T-helper 2 cell treated with Interferon-gamma antibody and Interleukin-4, amounts not matched to agents 5 μg/mL and 100 μg/mL, for 36 hours (primary cell): ENCODE measurements at regions not wholly inside any gene's neighbourhood (a gene's known extent, or its start where the extent isn't known, plus 50 kb on each side); places are given as distances from the start of the nearest gene placed in this dataset.

Experiments used
- DNase-seq: peaks from one replicate; pipeline ENCODE4 v3.0.0; 2021; ENCODE audit warnings: low spot score
- H3K27ac Mint-ChIP-seq: one replicate; pipeline ENCODE4 v1.8.0; 2021; ENCODE audit warnings: mild to moderate bottlenecking, mixed read lengths
- H3K27me3 Mint-ChIP-seq: one replicate; pipeline ENCODE4 v1.8.0; 2021; ENCODE audit warnings: low read depth, mixed read lengths
- H3K36me3 Mint-ChIP-seq: one replicate; pipeline ENCODE4 v1.8.0; 2021; ENCODE audit warnings: low read depth, mixed read lengths
- H3K4me1 Mint-ChIP-seq: one replicate; pipeline ENCODE4 v1.8.0; 2021; ENCODE audit warnings: low read depth, mixed read lengths
- H3K4me3 Mint-ChIP-seq: one replicate; pipeline ENCODE4 v1.8.0; 2022; ENCODE audit warnings: mild to moderate bottlenecking, moderate library complexity, mixed read lengths
- H3K9me3 Mint-ChIP-seq: one replicate; pipeline ENCODE4 v1.8.0; 2021; ENCODE audit warnings: mixed read lengths

GRCh38 chr3:168647582-168647981 is 551.9 kb upstream of the GOLIM4 start:
- no peak overlapping the region for H3K4me3 Mint-ChIP-seq
- no peaks in the 10 kb centered on the region for H3K9me3 Mint-ChIP-seq
- no peaks in the 10 kb centered on the region for H3K36me3 Mint-ChIP-seq
- H3K4me1 Mint-ChIP-seq, result no peaks in the 10 kb centered on the region
- no peak overlapping the region for H3K27ac Mint-ChIP-seq
- no peak for DNase-seq
- no peaks in the 10 kb centered on the region for H3K27me3 Mint-ChIP-seq

GRCh38 chr3:168645180-168645579 is 549.5 kb upstream of the GOLIM4 start:
- no peak for DNase-seq
- Mint-ChIP-seq H3K36me3 (no peaks in the 10 kb centered on the region), H3K4me3 (no peak overlapping the region), H3K9me3 (no peaks in the 10 kb centered on the region), H3K4me1 (no peaks in the 10 kb centered on the region), H3K27me3 (no peaks in the 10 kb centered on the region), H3K27ac (no peak overlapping the region)

- no peak overlapping the region for H3K27ac Mint-ChIP-seq
- H3K4me3 Mint-ChIP-seq, result no peak overlapping the region
- no peak for DNase-seq
- H3K9me3 Mint-ChIP-seq, result no peaks in the 10 kb centered on the region
- no peaks in the 10 kb centered on the region for H3K36me3 Mint-ChIP-seq
- H3K27me3 Mint-ChIP-seq, result no peaks in the 10 kb centered on the region
- no peaks in the 10 kb centered on the region for H3K4me1 Mint-ChIP-seq
Measured at GRCh38 chr3:168628549-168628948, 532.8 kb upstream of the GOLIM4 start.

DNA sequence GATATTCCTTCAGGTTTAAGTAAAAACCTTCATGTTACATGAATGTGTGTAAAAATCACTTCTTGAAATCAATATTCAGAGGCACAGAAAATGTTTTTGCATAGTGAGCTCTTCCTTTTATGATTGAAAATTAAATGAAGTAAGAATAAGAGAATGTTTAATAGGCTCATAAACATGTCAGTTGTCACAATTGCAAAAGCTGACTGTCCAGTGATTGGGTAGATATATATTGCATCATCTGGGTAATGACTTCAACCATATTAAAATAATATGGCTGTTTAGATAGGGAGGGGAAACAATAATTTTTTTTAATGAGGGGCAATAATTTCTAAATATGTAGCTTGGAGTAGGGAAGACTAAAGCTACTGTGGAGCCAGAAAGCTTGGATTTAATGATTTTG is 529.8 kb upstream of the GOLIM4 start:
- no peaks in the 10 kb centered on the region for H3K27me3 Mint-ChIP-seq
- no peak overlapping the region for H3K27ac Mint-ChIP-seq
- H3K4me1 Mint-ChIP-seq, result no peaks in the 10 kb centered on the region
- no peak overlapping the region for H3K4me3 Mint-ChIP-seq
- DNase-seq, result no peak
- no peaks in the 10 kb centered on the region for H3K9me3 Mint-ChIP-seq
- no peaks in the 10 kb centered on the region for H3K36me3 Mint-ChIP-seq

DNA sequence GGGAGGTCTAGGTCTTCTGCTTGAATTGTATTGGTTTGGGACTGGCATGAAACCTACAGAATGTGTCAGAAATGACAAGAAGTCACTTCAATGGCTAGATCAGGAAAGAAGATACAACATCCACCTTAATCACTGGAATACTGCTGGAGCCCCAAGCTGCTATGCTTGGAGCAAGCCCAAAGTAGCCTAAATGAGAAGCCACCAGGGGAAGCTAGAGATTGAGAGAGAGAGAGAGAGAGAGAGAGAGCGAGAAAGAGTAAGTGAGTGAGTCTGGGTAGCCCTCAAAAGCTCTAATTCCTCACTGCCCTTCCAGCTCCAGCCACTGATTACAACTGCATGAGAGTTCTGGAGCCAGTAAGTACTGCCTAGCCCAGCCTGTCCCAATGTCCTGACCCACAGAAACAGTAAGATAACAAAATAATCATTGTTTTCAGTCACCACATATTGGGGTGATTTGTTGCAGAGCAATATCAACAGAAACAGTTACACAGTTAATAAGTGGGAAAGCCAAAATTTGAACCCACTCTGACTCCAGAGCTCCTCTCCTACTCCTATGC is 529.2 kb upstream of the GOLIM4 start:
- no peaks in the 10 kb centered on the region for H3K4me1 Mint-ChIP-seq
- H3K36me3 Mint-ChIP-seq, result no peaks in the 10 kb centered on the region
- no peaks in the 10 kb centered on the region for H3K9me3 Mint-ChIP-seq
- no peak for DNase-seq
- no peak overlapping the region for H3K27ac Mint-ChIP-seq
- no peaks in the 10 kb centered on the region for H3K27me3 Mint-ChIP-seq
- no peak overlapping the region for H3K4me3 Mint-ChIP-seq

DNA sequence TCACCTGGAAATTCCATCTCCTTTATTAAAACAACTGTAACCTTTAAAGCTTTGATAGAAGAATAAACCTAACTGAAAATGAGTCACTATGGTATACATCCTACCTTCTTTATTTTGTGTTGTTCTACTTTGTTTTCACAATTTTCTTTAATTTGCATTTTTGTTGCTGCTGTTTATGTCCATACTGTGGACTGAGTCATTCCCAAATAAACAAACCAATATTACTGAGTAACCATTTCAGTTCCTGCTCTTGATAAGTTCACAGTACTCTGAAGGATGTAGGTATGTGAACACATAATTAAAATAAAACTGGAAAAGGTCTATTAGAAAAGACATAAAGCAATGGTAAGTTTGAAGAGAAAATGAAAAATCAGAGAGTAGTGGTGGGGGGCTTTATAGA is 528.5 kb upstream of the GOLIM4 start:
- Mint-ChIP-seq H3K9me3 (no peaks in the 10 kb centered on the region), H3K27ac (no peak overlapping the region), H3K4me3 (no peak overlapping the region), H3K4me1 (no peaks in the 10 kb centered on the region), H3K36me3 (no peaks in the 10 kb centered on the region), H3K27me3 (no peaks in the 10 kb centered on the region)
- no peak for DNase-seq

DNA sequence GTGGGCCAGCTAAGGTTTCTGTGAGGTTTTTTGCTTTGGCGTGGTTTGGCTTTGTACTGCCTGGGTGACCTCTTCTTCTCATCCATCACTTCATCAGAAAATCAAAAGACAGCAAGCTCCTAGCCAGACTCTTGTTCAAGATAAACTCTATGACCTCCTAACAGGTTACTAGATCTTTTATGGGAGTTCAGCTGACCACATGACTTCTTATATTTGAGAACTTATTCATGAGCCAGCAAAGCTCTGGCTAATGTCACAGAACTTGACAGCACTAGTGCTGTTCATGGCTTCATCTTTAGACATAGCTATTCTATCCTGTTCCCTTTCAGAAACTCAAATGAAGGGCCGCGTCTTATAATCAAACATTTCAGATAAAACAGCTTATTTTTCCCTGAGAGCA is 527.1 kb upstream of the GOLIM4 start:
- Mint-ChIP-seq H3K9me3 (no peaks in the 10 kb centered on the region), H3K27me3 (no peaks in the 10 kb centered on the region), H3K36me3 (no peaks in the 10 kb centered on the region), H3K27ac (no peak overlapping the region), H3K4me3 (no peak overlapping the region), H3K4me1 (no peaks in the 10 kb centered on the region)
- no peak for DNase-seq

DNA sequence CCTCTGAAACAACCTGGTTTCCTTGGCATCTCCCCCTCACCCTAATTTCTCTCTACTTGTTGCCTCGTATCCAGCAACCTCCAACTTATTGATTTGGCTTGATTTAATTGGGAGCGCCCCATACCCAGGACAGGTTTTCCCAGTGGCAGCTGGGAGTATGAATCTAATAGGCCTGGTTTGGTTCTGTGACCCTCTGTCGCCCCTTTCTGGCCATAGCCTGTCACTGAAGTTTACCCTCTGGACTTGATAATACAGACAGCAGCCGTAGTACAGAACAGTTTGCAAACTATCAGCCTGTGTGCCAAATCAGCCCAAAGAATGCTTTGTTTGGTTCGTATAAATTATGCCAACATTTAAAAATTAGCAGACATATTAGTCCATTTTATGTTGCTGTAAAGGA is 525.1 kb upstream of the GOLIM4 start:
- H3K9me3 Mint-ChIP-seq, result no peaks in the 10 kb centered on the region
- no peaks in the 10 kb centered on the region for H3K36me3 Mint-ChIP-seq
- no peaks in the 10 kb centered on the region for H3K27me3 Mint-ChIP-seq
- H3K4me3 Mint-ChIP-seq, result no peak overlapping the region
- H3K27ac Mint-ChIP-seq, result no peak overlapping the region
- no peaks in the 10 kb centered on the region for H3K4me1 Mint-ChIP-seq
- no peak for DNase-seq

DNA sequence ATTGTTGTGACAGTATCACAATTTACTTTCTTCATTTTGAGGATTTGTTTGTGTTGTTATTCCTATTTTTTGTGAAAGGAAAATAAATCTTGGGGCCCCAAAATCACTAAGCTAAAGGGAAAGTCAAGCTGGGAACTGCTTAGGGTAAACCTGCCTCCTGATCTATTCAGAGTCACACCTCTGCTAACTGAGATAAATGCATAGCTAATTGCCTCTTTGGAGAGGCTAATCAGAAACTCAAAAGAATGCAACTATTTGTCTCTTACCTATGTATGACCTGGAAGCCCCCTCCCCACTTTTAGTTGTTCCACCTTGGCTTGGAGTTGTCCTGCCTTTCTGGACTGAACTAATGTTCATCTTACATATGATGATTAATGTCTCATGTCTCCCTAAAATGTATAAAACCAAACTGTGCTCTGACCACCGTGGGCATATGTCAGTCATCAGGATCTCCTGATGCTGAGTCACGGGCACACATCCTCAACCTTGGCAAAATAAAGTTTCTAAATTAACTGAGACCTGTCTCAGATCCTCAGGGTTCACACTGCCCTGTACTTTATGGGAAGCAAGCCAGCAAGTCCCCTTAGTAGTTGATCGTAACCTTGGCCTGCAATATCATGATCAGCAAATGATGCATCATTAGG is 523.2 kb upstream of the GOLIM4 start:
- H3K4me1 Mint-ChIP-seq, result no peaks in the 10 kb centered on the region
- H3K36me3 Mint-ChIP-seq, result no peaks in the 10 kb centered on the region
- H3K27ac Mint-ChIP-seq, result no peak overlapping the region
- no peaks in the 10 kb centered on the region for H3K27me3 Mint-ChIP-seq
- DNase-seq, result no peak
- no peaks in the 10 kb centered on the region for H3K9me3 Mint-ChIP-seq
- H3K4me3 Mint-ChIP-seq, result no peak overlapping the region

- Mint-ChIP-seq H3K9me3 (no peaks in the 10 kb centered on the region), H3K27me3 (no peaks in the 10 kb centered on the region)
- DNase-seq, result no peak
Measured at GRCh38 chr3:168617658-168618057, 521.9 kb upstream of the GOLIM4 start.

GRCh38 chr3:168616915-168617314 is 521.2 kb upstream of the GOLIM4 start:
- DNase-seq, result no peak
- Mint-ChIP-seq H3K27ac (no peak overlapping the region), H3K36me3 (no peaks in the 10 kb centered on the region), H3K4me3 (no peak overlapping the region), H3K27me3 (no peaks in the 10 kb centered on the region), H3K4me1 (no peaks in the 10 kb centered on the region), H3K9me3 (no peaks in the 10 kb centered on the region)

More at GRCh38 chr3:168617658-168618057, 521.9 kb upstream of the GOLIM4 start:
- H3K4me3 Mint-ChIP-seq, result no peak overlapping the region
- H3K4me1 Mint-ChIP-seq, result no peaks in the 10 kb centered on the region
- H3K36me3 Mint-ChIP-seq, result no peaks in the 10 kb centered on the region
- H3K27ac Mint-ChIP-seq, result no peak overlapping the region

DNA sequence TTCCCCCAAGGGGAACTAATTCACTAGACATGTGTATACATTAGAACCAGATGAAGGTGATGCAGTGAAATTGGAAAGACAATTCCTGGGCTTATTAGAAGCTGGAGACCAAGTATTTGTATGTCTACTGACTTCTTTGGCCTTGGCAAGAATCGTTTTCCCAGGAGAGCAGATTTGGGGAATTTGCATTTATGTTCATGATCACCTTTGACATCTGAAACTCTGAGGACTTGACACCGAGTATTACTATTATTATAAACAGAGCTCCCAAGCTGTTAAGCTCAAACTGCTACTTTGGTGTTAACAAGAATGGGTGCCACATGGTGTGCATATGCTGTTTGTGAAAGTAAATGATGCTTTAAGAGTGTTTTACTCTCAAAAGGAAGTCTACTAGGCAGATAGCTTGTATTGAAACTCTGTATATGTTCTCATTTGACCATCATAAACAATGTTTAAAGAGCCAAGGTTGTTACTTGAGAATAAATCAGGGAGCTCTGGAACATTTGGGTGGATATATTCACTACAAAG is 519.8 kb upstream of the GOLIM4 start:
- no peaks in the 10 kb centered on the region for H3K9me3 Mint-ChIP-seq
- no peaks in the 10 kb centered on the region for H3K4me1 Mint-ChIP-seq
- H3K27me3 Mint-ChIP-seq, result no peaks in the 10 kb centered on the region
- DNase-seq, result no peak
- no peak overlapping the region for H3K27ac Mint-ChIP-seq
- H3K4me3 Mint-ChIP-seq, result no peak overlapping the region
- no peaks in the 10 kb centered on the region for H3K36me3 Mint-ChIP-seq

- H3K4me1 Mint-ChIP-seq, result no peaks in the 10 kb centered on the region
- no peaks in the 10 kb centered on the region for H3K9me3 Mint-ChIP-seq
- DNase-seq, result no peak
- no peak overlapping the region for H3K27ac Mint-ChIP-seq
- no peaks in the 10 kb centered on the region for H3K36me3 Mint-ChIP-seq
- H3K4me3 Mint-ChIP-seq, result no peak overlapping the region
- H3K27me3 Mint-ChIP-seq, result no peaks in the 10 kb centered on the region
Measured at GRCh38 chr3:168613151-168613550, 517.4 kb upstream of the GOLIM4 start.

DNA sequence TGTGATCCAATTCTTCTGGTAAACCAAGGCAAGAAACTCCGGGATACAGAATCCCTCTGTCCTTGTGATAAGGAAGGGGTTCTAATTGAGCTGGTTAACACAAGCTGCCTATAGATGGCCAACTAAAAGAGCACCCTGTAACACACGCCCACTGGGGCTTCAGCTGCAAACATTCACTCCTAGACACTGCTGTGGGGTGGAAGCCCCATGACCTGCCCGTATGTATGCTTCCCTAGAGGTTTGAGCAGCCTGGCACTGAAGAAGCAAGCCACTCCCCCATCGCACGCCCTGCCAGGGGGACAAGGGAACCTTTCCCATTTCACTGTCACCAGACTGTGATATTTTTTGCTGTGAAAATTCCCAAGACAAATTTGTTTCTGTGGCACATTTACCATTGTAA is 516.9 kb upstream of the GOLIM4 start:
- Mint-ChIP-seq H3K27me3 (no peaks in the 10 kb centered on the region), H3K4me1 (no peaks in the 10 kb centered on the region), H3K36me3 (no peaks in the 10 kb centered on the region), H3K9me3 (no peaks in the 10 kb centered on the region), H3K27ac (no peak overlapping the region), H3K4me3 (no peak overlapping the region)
- no peak for DNase-seq

GRCh38 chr3:168611826-168612225 is 516.1 kb upstream of the GOLIM4 start:
- H3K27me3 Mint-ChIP-seq, result no peaks in the 10 kb centered on the region
- DNase-seq, result no peak
- H3K27ac Mint-ChIP-seq, result no peak overlapping the region
- H3K36me3 Mint-ChIP-seq, result no peaks in the 10 kb centered on the region
- H3K4me3 Mint-ChIP-seq, result no peak overlapping the region
- H3K9me3 Mint-ChIP-seq, result no peaks in the 10 kb centered on the region
- no peaks in the 10 kb centered on the region for H3K4me1 Mint-ChIP-seq
